Suprapubic skin (tissue), 4 donors: ENCODE measurements at regions not wholly inside any gene's neighbourhood (a gene's known extent, or its start where the extent isn't known, plus 50 kb on each side); places are given as distances from the start of the nearest gene placed in this dataset.

Experiments used
- CTCF ChIP-seq, 2 donors: fragments of 200-600 bp in 1 of 2; fragments of 450-650 bp in 1 of 2; sonication (generic) in 1 of 2; IDR thresholded peaks; one replicate each; pipeline ENCODE4 v1.5.1; 2016 to 2019; ENCODE audit warnings: antibody characterized with exemption in 2 of 2, mild to moderate bottlenecking in 1 of 2, moderate library complexity in 1 of 2
- EP300 ChIP-seq: sonication (generic); formaldehyde crosslinking; IDR thresholded peaks from one replicate; pipeline ENCODE4 v1.6.1; 2017; ENCODE audit warnings: antibody characterized with exemption
- POLR2A ChIP-seq, 2 donors: fragments of 450-650 bp; IDR thresholded peaks; one replicate each; pipeline ENCODE4 v1.6.1; 2017; ENCODE audit warnings: antibody characterized with exemption in 2 of 2, mild to moderate bottlenecking in 2 of 2, moderate library complexity in 2 of 2
- POLR2AphosphoS5 ChIP-seq, 3 donors: sonication (generic); formaldehyde crosslinking; IDR thresholded peaks; one replicate each; pipeline ENCODE4 v1.6.1; 2017; ENCODE audit warnings: antibody characterized with exemption in 3 of 3

- TF ChIP-seq EP300 (no peak), POLR2A (IDR thresholded peaks at IDR 0.05) (no peak), CTCF (IDR thresholded peaks at IDR 0.05) (no peak), POLR2AphosphoS5 (IDR thresholded peaks at IDR 0.05) (no peak)
Measured at GRCh38 chr6:19705606-19706005, 131.6 kb upstream of the ID4 start.
